HCT116 (cell line): ENCODE measurements at regions not wholly inside any gene's neighbourhood (a gene's known extent, or its start where the extent isn't known, plus 50 kb on each side); places are given as distances from the start of the nearest gene placed in this dataset.

ENCODE experiments used
- ATAC-seq: fragments of 200-7000 bp; cut with Tn5 transposase; 2 replicates; pipeline ENCODE4 v1.9.1; 2020; ENCODE audit warnings: mild to moderate bottlenecking, moderate library complexity
- BruUV-seq: library from RNA; stranded (reverse); fragments of 400-500 nt; replicated peaks from 2 replicates; lab custom pipeline; 2021; lab: Mats Ljungman, UMichigan
- CTCF ChIA-PET: fragments of 300-600 bp; sonication (Branson Sonifier 250); formaldehyde crosslinking; loops from one replicate; lab custom pipeline; 2021; ENCODE audit warnings: antibody characterized with exemption; lab: Charles Lee
- POLR2A ChIA-PET: fragments of 300-600, 350-600 bp; sonication (Branson Sonifier 250); formaldehyde crosslinking; loops from one replicate; lab custom pipeline; 2021; ENCODE audit warnings: antibody characterized with exemption; lab: Charles Lee
- RAD21 ChIA-PET, 2 experiments: fragments of 300-600 bp; sonication (Branson Sonifier 250); formaldehyde crosslinking; loops; one replicate each; lab custom pipeline; 2023; ENCODE audit warnings: low total read pairs in 2 of 2; ENCODE audit not compliant: uncharacterized antibody in 2 of 2, unreplicated experiment in 2 of 2, low non-redundant PET in 1 of 2; lab: Charles Lee
- DNase-seq: peaks from one replicate; pipeline ENCODE4 v3.0.0-alpha.2; 2010; ENCODE audit warnings: low read depth, low spot score
- H2AFZ ChIP-seq: fragments of 200-600 bp; shearing (Covaris generic), sonication (generic); 2 replicates; pipeline ENCODE4 v1.6.1; 2017; ENCODE audit warnings: low read depth, mixed run types, mixed read lengths, antibody characterized with exemption, low read length; ENCODE audit not compliant: poor library complexity, severe bottlenecking
- H3K27ac ChIP-seq: 2 replicates; pipeline ENCODE4 v1.5.1; 2012; ENCODE audit warnings: low read depth, low read length
- H3K27me3 ChIP-seq: fragments of 200-600 bp; sonication (generic); 2 replicates; pipeline ENCODE4 v1.6.1; 2016; ENCODE audit warnings: mixed run types, low read length, mixed read lengths; ENCODE audit not compliant: insufficient read depth
- H3K36me3 ChIP-seq, 2 experiments: fragments of 200-500 bp in 1 of 2; fragments of 200-600 bp in 1 of 2; sonication (Bioruptor generic) in 1 of 2; sonication (generic) in 1 of 2; 2 replicates each; pipeline versions ENCODE4 v1.5.1 to v1.6.1; 2014 to 2016; ENCODE audit warnings: low read length in 2 of 2, inconsistent platforms in 1 of 2, mixed read lengths in 1 of 2, mixed run types in 1 of 2; ENCODE audit not compliant: insufficient read depth in 2 of 2, control insufficient read depth in 1 of 2
- H3K4me1 ChIP-seq, 2 experiments: fragments of 200-600 bp in 1 of 2; sonication (generic) in 1 of 2; 2 replicates each; pipeline versions ENCODE4 v1.5.1 to v1.6.1; 2012 to 2017; ENCODE audit warnings: low read length in 2 of 2, inconsistent platforms in 1 of 2, mild to moderate bottlenecking in 1 of 2, mixed read lengths in 1 of 2, mixed run types in 1 of 2, moderate library complexity in 1 of 2; ENCODE audit not compliant: insufficient read depth in 2 of 2, control insufficient read depth in 1 of 2
- H3K4me2 ChIP-seq: fragments of 200-600 bp; sonication (generic); 2 replicates; pipeline ENCODE4 v1.6.1; 2017; ENCODE audit warnings: mixed run types, low read length, mixed read lengths
- H3K4me3 ChIP-seq, 2 experiments: fragments of 200-600 bp in 1 of 2; sonication (generic) in 1 of 2; replicated peaks in 1 of 2; 2 replicates each; pipeline ENCODE4 v1.5.1; 2011 to 2016; ENCODE audit warnings: low read length in 2 of 2, control low read depth in 1 of 2, low read depth in 1 of 2, mild to moderate bottlenecking in 1 of 2, mixed read lengths in 1 of 2, mixed run types in 1 of 2
- H3K79me2 ChIP-seq: fragments of 200-600 bp; sonication (generic); 2 replicates; pipeline ENCODE4 v1.6.1; 2017; ENCODE audit warnings: mild to moderate bottlenecking, mixed run types, low read length, moderate library complexity, mixed read lengths; ENCODE audit not compliant: insufficient read depth
- H3K9ac ChIP-seq: fragments of 200-600 bp; sonication (generic); 2 replicates; pipeline ENCODE4 v1.6.1; 2016; ENCODE audit warnings: low read length, mixed read lengths
- H3K9me2 ChIP-seq: fragments of 200-600 bp; sonication (generic), shearing (Covaris generic); 2 replicates; pipeline ENCODE4 v1.6.1; 2017; ENCODE audit warnings: mixed run types, mild to moderate bottlenecking, moderate library complexity; ENCODE audit not compliant: insufficient read depth
- H3K9me3 ChIP-seq, 2 experiments: fragments of 200-500 bp in 1 of 2; fragments of 200-600 bp in 1 of 2; sonication (Bioruptor generic) in 1 of 2; sonication (generic) in 1 of 2; 2 replicates each; pipeline ENCODE4 v1.6.1; 2014 to 2017; ENCODE audit warnings: low read length in 2 of 2, mixed read lengths in 2 of 2, inconsistent platforms in 1 of 2, low read depth in 1 of 2, mild to moderate bottlenecking in 1 of 2, mixed run types in 1 of 2, moderate library complexity in 1 of 2; ENCODE audit not compliant: control insufficient read depth in 1 of 2, insufficient read depth in 1 of 2
- H4K20me1 ChIP-seq: fragments of 200-600 bp; sonication (generic), shearing (Covaris generic); 2 replicates; pipeline ENCODE4 v1.6.1; 2017; ENCODE audit warnings: mixed run types, mild to moderate bottlenecking, moderate library complexity; ENCODE audit not compliant: insufficient read depth
- ATF3 ChIP-seq: IDR thresholded peaks from 2 replicates; pipeline ENCODE4 v1.6.1; 2012
- CBX3 ChIP-seq: IDR thresholded peaks from 2 replicates; pipeline ENCODE4 v1.6.1; 2012; ENCODE audit warnings: low read depth
- CEBPB ChIP-seq: IDR thresholded peaks from 2 replicates; pipeline ENCODE4 v1.6.1; 2012; ENCODE audit warnings: low read depth
- EGR1 ChIP-seq: IDR thresholded peaks from 2 replicates; pipeline ENCODE4 v1.6.1; 2012; ENCODE audit warnings: low read depth
- ELF1 ChIP-seq: IDR thresholded peaks from 2 replicates; pipeline ENCODE4 v1.6.1; 2012; ENCODE audit warnings: low read depth, borderline replicate concordance
- EZH2 ChIP-seq: fragments of 200-600 bp; sonication (generic); IDR thresholded peaks from 2 replicates; pipeline ENCODE4 v1.6.1; 2017; ENCODE audit warnings: antibody characterized with exemption, mixed run types
- FOSL1 ChIP-seq: IDR thresholded peaks from 2 replicates; pipeline ENCODE4 v1.6.1; 2012; ENCODE audit warnings: low read depth
- JUND ChIP-seq: IDR thresholded peaks from 2 replicates; pipeline ENCODE4 v1.6.1; 2012
- POLR2A ChIP-seq: IDR thresholded peaks from 2 replicates; pipeline ENCODE4 v1.7.0; 2011; ENCODE audit warnings: borderline replicate concordance; ENCODE audit not compliant: insufficient read depth, insufficient read length; ENCODE audit errors: extremely low read depth
- POLR2AphosphoS5 ChIP-seq: IDR thresholded peaks from 2 replicates; pipeline ENCODE4 v1.6.1; 2011; ENCODE audit warnings: mild to moderate bottlenecking, low read depth, low read length, moderate library complexity
- RAD21 ChIP-seq: IDR thresholded peaks from 2 replicates; pipeline ENCODE4 v1.6.1; 2012; ENCODE audit warnings: low read depth, mild to moderate bottlenecking
- REST ChIP-seq: IDR thresholded peaks from 2 replicates; pipeline ENCODE4 v1.6.1; 2012; ENCODE audit warnings: low read depth
- SIN3A ChIP-seq: IDR thresholded peaks from 2 replicates; pipeline ENCODE4 v1.6.1; 2012; ENCODE audit warnings: low read depth
- SP1 ChIP-seq: IDR thresholded peaks from 2 replicates; pipeline ENCODE4 v1.6.1; 2012; ENCODE audit warnings: low read depth
- SRF ChIP-seq: IDR thresholded peaks from 2 replicates; pipeline ENCODE4 v1.6.1; 2012; ENCODE audit warnings: low read depth
- TCF7L2 ChIP-seq: IDR thresholded peaks from 2 replicates; pipeline ENCODE4 v1.7.0; 2011; ENCODE audit warnings: borderline replicate concordance, inconsistent platforms; ENCODE audit not compliant: insufficient read depth, insufficient read length; ENCODE audit errors: extremely low read depth
- YY1 ChIP-seq: IDR thresholded peaks from 2 replicates; pipeline ENCODE4 v1.6.1; 2011; ENCODE audit warnings: low read length, low read depth, moderate library complexity, mild to moderate bottlenecking; ENCODE audit not compliant: insufficient replicate concordance; ENCODE audit errors: extremely low read depth
- ZNF274 ChIP-seq: fragments of 200-500 bp; sonication (Bioruptor generic); IDR thresholded peaks from 2 replicates; pipeline ENCODE4 v1.6.1; 2014; ENCODE audit warnings: mild to moderate bottlenecking, low read depth, low read length, inconsistent platforms
- intact Hi-C: fragments of 100-400 bp; cut with micrococcal nuclease; formaldehyde crosslinking; loops from 2 replicates; pipeline ENCODE4 v1.10.0; 2022
- TF ChIP-seq, protein P1 (sequence below): IDR thresholded peaks from 2 replicates; pipeline ENCODE4 v1.6.1; 2012

DNA sequence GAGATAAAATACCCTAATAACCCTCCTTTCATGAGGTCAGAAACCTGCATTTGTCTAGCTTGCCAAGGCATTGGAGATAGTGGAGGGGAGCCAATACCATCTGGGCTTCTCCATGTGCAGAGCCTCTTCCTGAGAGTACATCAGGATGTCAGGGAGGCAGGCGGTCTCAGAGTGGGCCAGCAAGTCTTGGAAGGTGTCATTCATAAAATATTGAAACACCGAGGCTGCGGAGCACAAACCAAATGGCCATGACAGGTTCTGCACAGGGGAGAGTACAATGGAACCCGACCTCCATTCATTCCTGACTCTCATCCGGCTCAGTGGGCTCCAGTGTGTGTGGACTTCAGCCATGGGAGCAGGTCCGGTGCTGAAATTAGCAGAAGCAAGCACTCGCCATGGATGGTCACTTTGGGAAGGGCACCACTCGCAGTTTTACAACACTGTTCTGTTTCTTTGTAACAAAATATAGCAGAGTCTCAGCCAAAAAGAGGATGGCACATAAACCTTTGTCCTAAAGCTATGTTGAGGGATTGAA is 446.6 kb downstream of the SIPA1L2 start:
- Histone ChIP-seq H3K9ac (no peak overlapping the region), H3K4me2 (no peak overlapping the region), H4K20me1 (no peaks in the 10 kb centered on the region), H2AFZ (no peak overlapping the region), H3K4me3 (no peak overlapping the region), H3K4me1 (no peaks in the 10 kb centered on the region), H3K27me3 (no peaks in the 10 kb centered on the region), H3K27ac (no peak overlapping the region), H3K9me2 (no peaks in the 10 kb centered on the region), H3K9me3 (no peaks in the 10 kb centered on the region), H3K36me3 (no peaks in the 10 kb centered on the region), H3K79me2 (no peaks in the 10 kb centered on the region)
- no TSS peak for BruUV-seq
- CTCF ChIA-PET, result no interaction called here
- TF ChIP-seq ZNF274, result no peak
- ATAC-seq (no peak), DNase-seq (no peak)
- intact Hi-C loops, result no loop called here
- POLR2A ChIA-PET, result no interaction called here
- RAD21 ChIA-PET, result no interaction called here

- ChIA-PET CTCF (no interaction called here), RAD21 (no interaction called here), POLR2A (no interaction called here)
- H3K9ac ChIP-seq, result no peak overlapping the region
- no peaks in the 10 kb centered on the region for H3K9me2 ChIP-seq
- intact Hi-C loops, result no loop called here
- no peaks in the 10 kb centered on the region for H4K20me1 ChIP-seq
- no TSS peak for BruUV-seq
- no peak overlapping the region for H3K4me3 ChIP-seq
- DNase-seq, result no peak
- no peaks in the 10 kb centered on the region for H3K79me2 ChIP-seq
- no peak overlapping the region for H3K4me2 ChIP-seq
- H3K4me1 ChIP-seq, result no peaks in the 10 kb centered on the region
- no peak overlapping the region for H2AFZ ChIP-seq
- H3K27ac ChIP-seq, result no peak overlapping the region
- no peak for ATAC-seq
- H3K36me3 ChIP-seq, result no peaks in the 10 kb centered on the region
- no peaks in the 10 kb centered on the region for H3K27me3 ChIP-seq
- H3K9me3 ChIP-seq, result no peaks in the 10 kb centered on the region
- TF ChIP-seq POLR2A, result no peak
- TF ChIP-seq RAD21, result no peak
- TF ChIP-seq EGR1, result no peak
- TF ChIP-seq JUND, result no peak
- no peak for TF ChIP-seq SIN3A
- no peak for TF ChIP-seq REST
- TF ChIP-seq SP1, result no peak
- TF ChIP-seq SRF, result no peak
- no peak for TF ChIP-seq CEBPB
- TF ChIP-seq ELF1, result no peak
- TF ChIP-seq ATF3, result no peak
- TF ChIP-seq CBX3, result no peak
- no peak for TF ChIP-seq EZH2
- TF ChIP-seq FOSL1, result no peak
- TF ChIP-seq, protein P1, sequence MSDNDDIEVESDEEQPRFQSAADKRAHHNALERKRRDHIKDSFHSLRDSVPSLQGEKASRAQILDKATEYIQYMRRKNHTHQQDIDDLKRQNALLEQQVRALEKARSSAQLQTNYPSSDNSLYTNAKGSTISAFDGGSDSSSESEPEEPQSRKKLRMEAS, result no peak
- no peak for TF ChIP-seq TCF7L2
- TF ChIP-seq YY1, result no peak
- TF ChIP-seq POLR2AphosphoS5, result no peak
These were observed 447.7 kb downstream of the SIPA1L2 start for GRCh38 chr1:232182236-232182635.
